ENCODE measurements at regions not wholly inside any gene's neighbourhood (a gene's known extent, or its start where the extent isn't known, plus 50 kb on each side); places are given as distances from the start of the nearest gene placed in this dataset.

GRCh38 chr1:30189818-30190500, 533.4 kb downstream of the MATN1 start:
- TF ChIP-seq CTCF (IDR thresholded peaks at IDR 0.05 in 2 of 3, conservative IDR thresholded peaks at IDR 0.05 in 1 of 3; ENCODE audit: control insufficient read depth in 2 of 3, extremely low read depth in 1 of 3, insufficient read depth in 1 of 3, low read depth in 3 of 3, low read length in 3 of 3) (no peak), KDM1A (IDR thresholded peaks at IDR 0.05; ENCODE audit: borderline replicate concordance) (no peak), EED (IDR thresholded peaks at IDR 0.05; ENCODE audit: low read depth) (no peak)
